GM19455 (cell line): ENCODE measurements at regions not wholly inside any gene's neighbourhood (a gene's known extent, or its start where the extent isn't known, plus 50 kb on each side); places are given as distances from the start of the nearest gene placed in this dataset.
"Not testable (repeated sequence)": the region's sequence is repeated elsewhere in the genome, so short reads cannot be mapped to it uniquely, and the experiment has no call there.

Experiments
- ATAC-seq: cut with Tn5 transposase; IDR thresholded peaks from one replicate; pipeline ENCODE4 v1.9.1; 2021; ENCODE audit not compliant: unreplicated experiment

- no peak for ATAC-seq
Observed at GRCh38 chr4:23413631-23414030, 476.2 kb downstream of the PPARGC1A start.

GRCh38 chr4:23412701-23413100 lies 477.1 kb downstream of the PPARGC1A start:
- ATAC-seq: no peak

- not testable (repeated sequence) for ATAC-seq
Observed at GRCh38 chr4:23408913-23409312, 480.9 kb downstream of the PPARGC1A start.

- ATAC-seq: no peak
Observed at GRCh38 chr4:23401572-23401971, 488.3 kb downstream of the PPARGC1A start.

- ATAC-seq: no peak
Observed at GRCh38 chr4:23392860-23393458, 496.9 kb downstream of the PPARGC1A start.

- no peak for ATAC-seq
Observed at GRCh38 chr4:23390246-23390645, 499.6 kb downstream of the PPARGC1A start.

GRCh38 chr4:23388699-23389395 lies 501.0 kb downstream of the PPARGC1A start:
- ATAC-seq: no peak

GRCh38 chr4:23388255-23388654 lies 501.6 kb downstream of the PPARGC1A start:
- ATAC-seq: no peak

- ATAC-seq: no peak
Observed at GRCh38 chr4:23384741-23385140, 505.1 kb downstream of the PPARGC1A start.

- no peak for ATAC-seq
Observed at GRCh38 chr4:23382879-23383278, 507.0 kb downstream of the PPARGC1A start.

- no peak for ATAC-seq
Observed at GRCh38 chr4:23374259-23374658, 515.6 kb downstream of the PPARGC1A start.

- ATAC-seq: no peak
Observed at GRCh38 chr4:23373261-23373660, 516.6 kb downstream of the PPARGC1A start.

GRCh38 chr4:23371533-23371932 lies 518.3 kb downstream of the PPARGC1A start:
- ATAC-seq: no peak

- no peak for ATAC-seq
Observed at GRCh38 chr4:23369331-23369730, 520.5 kb downstream of the PPARGC1A start.

- ATAC-seq: no peak
Observed at GRCh38 chr4:23368081-23368697, 521.7 kb downstream of the PPARGC1A start.

- ATAC-seq: no peak
Observed at GRCh38 chr4:23366557-23366906, 523.3 kb downstream of the PPARGC1A start.

- no peak for ATAC-seq
Observed at GRCh38 chr4:23365871-23366556, 523.8 kb downstream of the PPARGC1A start.

- no peak for ATAC-seq
Observed at GRCh38 chr4:23365086-23365485, 524.8 kb downstream of the PPARGC1A start.

GRCh38 chr4:23364167-23364566 lies 525.7 kb downstream of the PPARGC1A start:
- no peak for ATAC-seq

GRCh38 chr4:23361453-23361852 lies 528.4 kb downstream of the PPARGC1A start:
- no peak for ATAC-seq

GRCh38 chr4:23360718-23361117 lies 529.1 kb downstream of the PPARGC1A start:
- no peak for ATAC-seq

- ATAC-seq: no peak
Observed at GRCh38 chr4:23355258-23355657, 534.6 kb downstream of the PPARGC1A start.
